ENCODE measurements at regions not wholly inside any gene's neighbourhood (a gene's known extent, or its start where the extent isn't known, plus 50 kb on each side); places are given as distances from the start of the nearest gene placed in this dataset.
"Not testable (repeated sequence)": the region's sequence is repeated elsewhere in the genome, so short reads cannot be mapped to it uniquely, and the experiment has no call there.

- no peak for DNase-seq (ENCODE audit: low spot score)
Observed at GRCh38 chr7:73918926-73919693, 58.2 kb downstream of the TMEM270 start.

GRCh38 chr7:73919694-73920375, 58.9 kb downstream of the TMEM270 start:
- no peak for DNase-seq (ENCODE audit: low spot score)

GRCh38 chr7:73920406-73921134, 59.6 kb downstream of the TMEM270 start:
- DNase-seq (ENCODE audit: low spot score): no peak

GRCh38 chr7:73921623-73922528, 60.9 kb downstream of the TMEM270 start:
- DNase-seq (ENCODE audit: low spot score): no peak

GRCh38 chr7:73928644-73929043, 67.7 kb downstream of the TMEM270 start:
- not testable (repeated sequence) for DNase-seq (ENCODE audit: low spot score)

- no peak for DNase-seq (ENCODE audit: low spot score)
Observed at GRCh38 chr7:73931502-73931901, 70.5 kb downstream of the TMEM270 start.

- DNase-seq (ENCODE audit: low spot score): no peak
Observed at GRCh38 chr7:73932364-73932763, 71.4 kb downstream of the TMEM270 start.

- DNase-seq (ENCODE audit: low spot score): no peak
Observed at GRCh38 chr7:73933091-73933490, 72.1 kb downstream of the TMEM270 start.

- DNase-seq (ENCODE audit: low spot score): no peak
Observed at GRCh38 chr7:73936967-73937366, 76.0 kb downstream of the TMEM270 start.

- not testable (repeated sequence) for DNase-seq (ENCODE audit: low spot score)
Observed at GRCh38 chr7:73937650-73938049, 76.7 kb downstream of the TMEM270 start.

- DNase-seq (ENCODE audit: low spot score): no peak
Observed at GRCh38 chr7:73939528-73939927, 78.6 kb downstream of the TMEM270 start.

GRCh38 chr7:73940701-73941238, 79.8 kb downstream of the TMEM270 start:
- DNase-seq (ENCODE audit: low spot score): no peak

- DNase-seq (ENCODE audit: low spot score): no peak
Observed at GRCh38 chr7:73941836-73942551, 81.0 kb downstream of the TMEM270 start.

- no peak for DNase-seq (ENCODE audit: low spot score)
Observed at GRCh38 chr7:73945022-73945421, 83.0 kb upstream of the ELN start.

GRCh38 chr7:73948287-73948686, 79.7 kb upstream of the ELN start:
- DNase-seq (ENCODE audit: low spot score): no peak

- no peak for DNase-seq (ENCODE audit: low spot score)
Observed at GRCh38 chr7:73952266-73952665, 75.7 kb upstream of the ELN start.

- no peak for DNase-seq (ENCODE audit: low spot score)
Observed at GRCh38 chr7:73954181-73954580, 73.8 kb upstream of the ELN start.

- DNase-seq (ENCODE audit: low spot score): no peak
Observed at GRCh38 chr7:73954861-73955260, 73.1 kb upstream of the ELN start.

GRCh38 chr7:73960548-73960947, 67.4 kb upstream of the ELN start:
- peak; percentile 26 for DNase-seq (ENCODE audit: low spot score)

- DNase-seq (ENCODE audit: low spot score): not testable (repeated sequence)
Observed at GRCh38 chr7:73961991-73962390, 66.0 kb upstream of the ELN start.

GRCh38 chr7:73963252-73963822, 64.6 kb upstream of the ELN start:
- no peak for DNase-seq (ENCODE audit: low spot score)

Measured in hematopoietic multipotent progenitor cell treated with erythropoietin and hydrocortisone succinate and interleukin-3 and kit ligand, for 15 days (in vitro differentiated cells).